Body of pancreas (tissue), 4 donors: ENCODE measurements at regions not wholly inside any gene's neighbourhood (a gene's known extent, or its start where the extent isn't known, plus 50 kb on each side); places are given as distances from the start of the nearest gene placed in this dataset.

Experiments used
- CTCF ChIP-seq, 7 experiments: fragments of 450-650 bp in 4 of 7; fragments of 200-600 bp in 3 of 7; sonication (generic) in 3 of 7; IDR thresholded peaks; one replicate each; pipeline ENCODE4 v1.5.1; 2016 to 2019; ENCODE audit warnings: antibody characterized with exemption in 7 of 7
- POLR2A ChIP-seq, 3 donors: fragments of 450-650 bp; IDR thresholded peaks; one replicate each; pipeline ENCODE4 v1.6.1; 2016; ENCODE audit warnings: antibody characterized with exemption in 3 of 3, mild to moderate bottlenecking in 2 of 3

- TF ChIP-seq CTCF (IDR thresholded peaks at IDR 0.05) (no peak), POLR2A (IDR thresholded peaks at IDR 0.05) (no peak)
These were observed 57.9 kb upstream of the GJB5 start for GRCh38 chr1:34696981-34697380.
